WTC11 (cell line): ENCODE measurements at regions not wholly inside any gene's neighbourhood (a gene's known extent, or its start where the extent isn't known, plus 50 kb on each side); places are given as distances from the start of the nearest gene placed in this dataset.

Experiments
- ATAC-seq: fragments of 200-7000 bp; cut with Tn5 transposase; 2 replicates; pipeline ENCODE4 v1.10.0; 2021; ENCODE audit warnings: mild to moderate bottlenecking, moderate library complexity
- CTCF ChIA-PET: fragments of 300-600 bp; sonication (Branson Sonifier 250); formaldehyde crosslinking; loops from one replicate; lab custom pipeline; 2021; ENCODE audit warnings: antibody characterized with exemption; lab: Charles Lee
- POLR2A ChIA-PET: fragments of 350-600 bp; sonication (Branson Sonifier 250); formaldehyde crosslinking; loops from one replicate; lab custom pipeline; 2021; ENCODE audit warnings: antibody characterized with exemption; lab: Charles Lee
- DNase-seq: peaks from one replicate; pipeline ENCODE4 v3.0.0; 2021; ENCODE audit warnings: low spot score
- H3K27ac Mint-ChIP-seq: 2 replicates; pipeline ENCODE4 v1.8.0; 2021; ENCODE audit warnings: mixed read lengths
- H3K27me3 Mint-ChIP-seq: 2 replicates; pipeline ENCODE4 v1.8.0; 2021; ENCODE audit warnings: low read depth, mild to moderate bottlenecking, moderate library complexity, mixed read lengths
- H3K36me3 Mint-ChIP-seq: 2 replicates; pipeline ENCODE4 v1.8.0; 2021; ENCODE audit warnings: mixed read lengths
- H3K4me1 Mint-ChIP-seq: 2 replicates; pipeline ENCODE4 v1.8.0; 2022; ENCODE audit warnings: mixed read lengths
- H3K4me3 Mint-ChIP-seq: 2 replicates; pipeline ENCODE4 v1.8.0; 2021; ENCODE audit warnings: mild to moderate bottlenecking, moderate library complexity, mixed read lengths
- H3K9me3 Mint-ChIP-seq: 2 replicates; pipeline ENCODE4 v1.8.0; 2021; ENCODE audit warnings: mixed read lengths
- ATF1 ChIP-seq: sonication (generic); formaldehyde crosslinking; IDR thresholded peaks from 2 replicates; pipeline ENCODE4 v1.8.1; 2023; ENCODE audit warnings: mild to moderate bottlenecking, moderate library complexity, missing genetic modification reagents
- ESRRA ChIP-seq: sonication (generic); formaldehyde crosslinking; IDR thresholded peaks from 2 replicates; pipeline ENCODE4 v1.8.1; 2022; ENCODE audit warnings: mild to moderate bottlenecking, missing genetic modification reagents, borderline replicate concordance
- GTF2I ChIP-seq: fragments of 250-450 bp; sonication (Bioruptor Pico); conservative IDR thresholded peaks from 2 replicates; pipeline ENCODE4 v1.4.0; 2021; ENCODE audit warnings: mild to moderate bottlenecking
- IRF2 ChIP-seq: sonication (generic); formaldehyde crosslinking; IDR thresholded peaks from 2 replicates; pipeline ENCODE4 v1.8.0; 2022; ENCODE audit warnings: low read depth, missing genetic modification reagents, borderline replicate concordance
- JAZF1 ChIP-seq: fragments of 250-450 bp; sonication (Bioruptor Pico); IDR thresholded peaks from 2 replicates; pipeline ENCODE4 v1.9.0; 2021; ENCODE audit warnings: moderate library complexity, mild to moderate bottlenecking, inconsistent platforms
- JUN ChIP-seq: sonication (generic); formaldehyde crosslinking; IDR thresholded peaks from 2 replicates; pipeline ENCODE4 v1.8.0; 2023; ENCODE audit warnings: mild to moderate bottlenecking, missing genetic modification reagents
- MXD4 ChIP-seq: fragments of 250-450 bp; sonication (Bioruptor Pico); IDR thresholded peaks from 2 replicates; pipeline ENCODE4 v1.8.0; 2021; ENCODE audit warnings: mild to moderate bottlenecking, moderate library complexity, borderline replicate concordance
- NFYB ChIP-seq: sonication (generic); formaldehyde crosslinking; conservative IDR thresholded peaks from 2 replicates; pipeline ENCODE4 v1.8.0; 2022; ENCODE audit warnings: low read depth, missing genetic modification reagents
- NR1H2 ChIP-seq: sonication (generic); formaldehyde crosslinking; IDR thresholded peaks from 2 replicates; pipeline ENCODE4 v1.9.0; 2021; ENCODE audit warnings: mild to moderate bottlenecking, moderate library complexity, missing genetic modification reagents
- PRRX2 ChIP-seq: fragments of 250-450 bp; sonication (Bioruptor Pico); IDR thresholded peaks from 2 replicates; pipeline ENCODE4 v1.8.0; 2021; ENCODE audit warnings: mild to moderate bottlenecking
- SMAD3 ChIP-seq: sonication (generic); formaldehyde crosslinking; IDR thresholded peaks from 2 replicates; pipeline ENCODE4 v1.8.0; 2022; ENCODE audit warnings: missing genetic modification reagents, mild to moderate bottlenecking, borderline replicate concordance
- SP1 ChIP-seq: sonication (generic); formaldehyde crosslinking; conservative IDR thresholded peaks from 2 replicates; pipeline ENCODE4 v1.8.1; 2022; ENCODE audit warnings: missing genetic modification reagents
- TEAD1 ChIP-seq: sonication (generic); formaldehyde crosslinking; IDR thresholded peaks from 2 replicates; pipeline ENCODE4 v1.8.0; 2022; ENCODE audit warnings: mild to moderate bottlenecking, missing genetic modification reagents
- ZNF121 ChIP-seq: sonication (generic); formaldehyde crosslinking; IDR thresholded peaks from 2 replicates; pipeline ENCODE4 v1.8.0; 2023; ENCODE audit warnings: missing genetic modification reagents
- ZNF219 ChIP-seq: sonication (generic); formaldehyde crosslinking; IDR thresholded peaks from 2 replicates; pipeline ENCODE4 v1.8.0; 2023; ENCODE audit warnings: missing genetic modification reagents, mild to moderate bottlenecking, borderline replicate concordance
- ZNF317 ChIP-seq: sonication (generic); formaldehyde crosslinking; IDR thresholded peaks from 2 replicates; pipeline ENCODE4 v1.8.1; 2023; ENCODE audit warnings: low read depth, mild to moderate bottlenecking, moderate library complexity, missing genetic modification reagents, borderline replicate concordance
- TF ChIP-seq, protein P1 (sequence below): sonication (generic); formaldehyde crosslinking; IDR thresholded peaks from 2 replicates; pipeline ENCODE4 v1.8.1; 2023; ENCODE audit warnings: mild to moderate bottlenecking, missing genetic modification reagents, moderate library complexity
- TF ChIP-seq, protein P2 (sequence below): sonication (generic); formaldehyde crosslinking; IDR thresholded peaks from 2 replicates; pipeline ENCODE4 v1.8.0; 2023; ENCODE audit warnings: missing genetic modification reagents
- TF ChIP-seq, protein P3 (sequence below): fragments of 200-600 bp; IDR thresholded peaks from 2 replicates; pipeline ENCODE4 v1.8.0; 2022; ENCODE audit warnings: antibody characterized with exemption
- TF ChIP-seq, protein P4 (sequence below): sonication (generic); formaldehyde crosslinking; IDR thresholded peaks from 2 replicates; pipeline ENCODE4 v1.8.1; 2023; ENCODE audit warnings: mild to moderate bottlenecking, missing genetic modification reagents
- TF ChIP-seq, protein P5 (sequence below): sonication (generic); formaldehyde crosslinking; IDR thresholded peaks from 2 replicates; pipeline ENCODE4 v1.8.1; 2022; ENCODE audit warnings: missing genetic modification reagents, borderline replicate concordance
- TF ChIP-seq, protein P6 (sequence below): sonication (generic); formaldehyde crosslinking; IDR thresholded peaks from 2 replicates; pipeline ENCODE4 v1.8.1; 2022; ENCODE audit warnings: low read depth, mild to moderate bottlenecking, moderate library complexity, missing genetic modification reagents, borderline replicate concordance
- TF ChIP-seq, protein P7 (sequence below): sonication (generic); formaldehyde crosslinking; IDR thresholded peaks from 2 replicates; pipeline ENCODE4 v1.8.0; 2023; ENCODE audit warnings: mild to moderate bottlenecking, missing genetic modification reagents
- TF ChIP-seq, protein P8 (sequence below): fragments of 250-450 bp; sonication (Bioruptor Pico); IDR thresholded peaks from 2 replicates; pipeline ENCODE4 v2.1.2; 2022; ENCODE audit warnings: mild to moderate bottlenecking, moderate library complexity

DNA sequence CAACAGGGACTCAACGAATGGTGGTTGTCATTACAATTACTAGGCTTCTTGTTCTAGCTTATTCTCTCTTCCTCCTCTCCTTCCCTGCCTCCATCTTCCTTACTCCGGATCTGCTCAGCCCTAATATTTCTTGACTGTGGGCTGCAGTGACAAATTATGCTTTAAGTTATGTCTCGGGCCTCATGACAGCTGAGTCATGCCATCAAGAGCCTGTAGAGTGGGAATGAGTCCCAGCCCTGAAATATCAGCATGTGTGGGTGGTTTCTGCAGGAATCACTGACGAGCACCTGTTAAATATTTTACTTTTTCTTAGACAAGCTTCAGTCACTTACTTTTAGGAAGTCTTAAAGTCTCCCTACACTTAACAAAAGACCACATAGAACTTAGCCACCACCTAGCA is 83.1 kb upstream of the CBLN4 start (continued):
- TF ChIP-seq MXD4, result no peak
- TF ChIP-seq, protein P1, sequence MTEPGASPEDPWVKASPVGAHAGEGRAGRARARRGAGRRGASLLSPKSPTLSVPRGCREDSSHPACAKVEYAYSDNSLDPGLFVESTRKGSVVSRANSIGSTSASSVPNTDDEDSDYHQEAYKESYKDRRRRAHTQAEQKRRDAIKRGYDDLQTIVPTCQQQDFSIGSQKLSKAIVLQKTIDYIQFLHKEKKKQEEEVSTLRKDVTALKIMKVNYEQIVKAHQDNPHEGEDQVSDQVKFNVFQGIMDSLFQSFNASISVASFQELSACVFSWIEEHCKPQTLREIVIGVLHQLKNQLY (CRISPR knock-in tag), result no peak
- no peak for TF ChIP-seq JAZF1 (CRISPR knock-in tag)
- TF ChIP-seq ZNF121 (CRISPR knock-in tag), result no peak
- no peak for TF ChIP-seq ZNF317 (CRISPR knock-in tag)
- TF ChIP-seq, protein P2, sequence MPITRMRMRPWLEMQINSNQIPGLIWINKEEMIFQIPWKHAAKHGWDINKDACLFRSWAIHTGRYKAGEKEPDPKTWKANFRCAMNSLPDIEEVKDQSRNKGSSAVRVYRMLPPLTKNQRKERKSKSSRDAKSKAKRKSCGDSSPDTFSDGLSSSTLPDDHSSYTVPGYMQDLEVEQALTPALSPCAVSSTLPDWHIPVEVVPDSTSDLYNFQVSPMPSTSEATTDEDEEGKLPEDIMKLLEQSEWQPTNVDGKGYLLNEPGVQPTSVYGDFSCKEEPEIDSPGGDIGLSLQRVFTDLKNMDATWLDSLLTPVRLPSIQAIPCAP (CRISPR knock-in tag), result no peak
- TF ChIP-seq PRRX2, result no peak
- no peak for TF ChIP-seq NR1H2 (CRISPR knock-in tag)
- no peak for TF ChIP-seq GTF2I

DNA sequence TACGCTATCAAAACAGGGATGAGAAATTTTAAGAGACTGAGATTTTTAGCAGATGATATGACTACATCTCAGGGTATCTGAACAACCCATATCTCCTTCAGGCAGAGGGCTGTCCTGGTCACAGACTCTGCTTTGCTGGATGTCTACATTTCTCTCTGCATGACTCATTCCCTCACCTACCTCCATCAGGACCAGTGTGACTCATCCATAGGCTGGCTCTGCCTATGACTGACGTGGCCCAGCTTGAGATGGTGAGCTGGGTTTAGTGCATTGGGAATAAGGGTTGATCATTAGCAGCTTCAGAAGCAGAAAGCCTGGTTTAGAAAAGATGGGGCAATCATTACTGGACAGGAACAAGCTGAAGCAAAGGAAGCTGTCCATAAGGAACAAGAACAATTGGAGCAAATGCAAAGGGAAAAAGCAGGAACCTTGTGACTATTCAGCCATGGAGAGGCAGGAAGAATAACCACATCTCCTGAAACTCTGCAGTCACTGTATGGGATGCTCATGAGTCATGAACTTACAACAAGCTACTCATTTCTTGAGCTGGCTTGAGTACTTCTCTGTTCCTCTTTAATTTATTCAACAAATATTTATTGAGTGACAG is 86.4 kb upstream of the CBLN4 start:
- Mint-ChIP-seq H3K27ac (no peak overlapping the region), H3K9me3 (peaks cover 81% of the 10 kb centered on the region), H3K4me1 (no peaks in the 10 kb centered on the region), H3K4me3 (no peak overlapping the region), H3K27me3 (peaks cover 11% of the 10 kb centered on the region), H3K36me3 (peaks cover 77% of the 10 kb centered on the region)
- ChIA-PET POLR2A (no interaction called here), CTCF (no interaction called here)
- TF ChIP-seq NFYB, result no peak
- TF ChIP-seq ESRRA (CRISPR knock-in tag), result no peak
- TF ChIP-seq, protein P3, sequence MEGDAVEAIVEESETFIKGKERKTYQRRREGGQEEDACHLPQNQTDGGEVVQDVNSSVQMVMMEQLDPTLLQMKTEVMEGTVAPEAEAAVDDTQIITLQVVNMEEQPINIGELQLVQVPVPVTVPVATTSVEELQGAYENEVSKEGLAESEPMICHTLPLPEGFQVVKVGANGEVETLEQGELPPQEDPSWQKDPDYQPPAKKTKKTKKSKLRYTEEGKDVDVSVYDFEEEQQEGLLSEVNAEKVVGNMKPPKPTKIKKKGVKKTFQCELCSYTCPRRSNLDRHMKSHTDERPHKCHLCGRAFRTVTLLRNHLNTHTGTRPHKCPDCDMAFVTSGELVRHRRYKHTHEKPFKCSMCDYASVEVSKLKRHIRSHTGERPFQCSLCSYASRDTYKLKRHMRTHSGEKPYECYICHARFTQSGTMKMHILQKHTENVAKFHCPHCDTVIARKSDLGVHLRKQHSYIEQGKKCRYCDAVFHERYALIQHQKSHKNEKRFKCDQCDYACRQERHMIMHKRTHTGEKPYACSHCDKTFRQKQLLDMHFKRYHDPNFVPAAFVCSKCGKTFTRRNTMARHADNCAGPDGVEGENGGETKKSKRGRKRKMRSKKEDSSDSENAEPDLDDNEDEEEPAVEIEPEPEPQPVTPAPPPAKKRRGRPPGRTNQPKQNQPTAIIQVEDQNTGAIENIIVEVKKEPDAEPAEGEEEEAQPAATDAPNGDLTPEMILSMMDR, result no peak
- TF ChIP-seq ATF1 (CRISPR knock-in tag), result no peak
- no peak for TF ChIP-seq ZNF219 (CRISPR knock-in tag)
- TF ChIP-seq TEAD1 (CRISPR knock-in tag), result no peak
- TF ChIP-seq, protein P4, sequence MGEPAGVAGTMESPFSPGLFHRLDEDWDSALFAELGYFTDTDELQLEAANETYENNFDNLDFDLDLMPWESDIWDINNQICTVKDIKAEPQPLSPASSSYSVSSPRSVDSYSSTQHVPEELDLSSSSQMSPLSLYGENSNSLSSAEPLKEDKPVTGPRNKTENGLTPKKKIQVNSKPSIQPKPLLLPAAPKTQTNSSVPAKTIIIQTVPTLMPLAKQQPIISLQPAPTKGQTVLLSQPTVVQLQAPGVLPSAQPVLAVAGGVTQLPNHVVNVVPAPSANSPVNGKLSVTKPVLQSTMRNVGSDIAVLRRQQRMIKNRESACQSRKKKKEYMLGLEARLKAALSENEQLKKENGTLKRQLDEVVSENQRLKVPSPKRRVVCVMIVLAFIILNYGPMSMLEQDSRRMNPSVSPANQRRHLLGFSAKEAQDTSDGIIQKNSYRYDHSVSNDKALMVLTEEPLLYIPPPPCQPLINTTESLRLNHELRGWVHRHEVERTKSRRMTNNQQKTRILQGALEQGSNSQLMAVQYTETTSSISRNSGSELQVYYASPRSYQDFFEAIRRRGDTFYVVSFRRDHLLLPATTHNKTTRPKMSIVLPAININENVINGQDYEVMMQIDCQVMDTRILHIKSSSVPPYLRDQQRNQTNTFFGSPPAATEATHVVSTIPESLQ (CRISPR knock-in tag), result no peak
- TF ChIP-seq JAZF1 (CRISPR knock-in tag), result no peak
- TF ChIP-seq, protein P5, sequence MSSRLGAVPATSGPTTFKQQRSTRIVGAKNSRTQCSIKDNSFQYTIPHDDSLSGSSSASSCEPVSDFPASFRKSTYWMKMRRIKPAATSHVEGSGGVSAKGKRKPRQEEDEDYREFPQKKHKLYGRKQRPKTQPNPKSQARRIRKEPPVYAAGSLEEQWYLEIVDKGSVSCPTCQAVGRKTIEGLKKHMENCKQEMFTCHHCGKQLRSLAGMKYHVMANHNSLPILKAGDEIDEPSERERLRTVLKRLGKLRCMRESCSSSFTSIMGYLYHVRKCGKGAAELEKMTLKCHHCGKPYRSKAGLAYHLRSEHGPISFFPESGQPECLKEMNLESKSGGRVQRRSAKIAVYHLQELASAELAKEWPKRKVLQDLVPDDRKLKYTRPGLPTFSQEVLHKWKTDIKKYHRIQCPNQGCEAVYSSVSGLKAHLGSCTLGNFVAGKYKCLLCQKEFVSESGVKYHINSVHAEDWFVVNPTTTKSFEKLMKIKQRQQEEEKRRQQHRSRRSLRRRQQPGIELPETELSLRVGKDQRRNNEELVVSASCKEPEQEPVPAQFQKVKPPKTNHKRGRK (CRISPR knock-in tag), result no peak
- TF ChIP-seq SP1 (CRISPR knock-in tag), result no peak
- no peak for TF ChIP-seq JUN
- no peak for TF ChIP-seq SMAD3 (CRISPR knock-in tag)
- TF ChIP-seq, protein P6, sequence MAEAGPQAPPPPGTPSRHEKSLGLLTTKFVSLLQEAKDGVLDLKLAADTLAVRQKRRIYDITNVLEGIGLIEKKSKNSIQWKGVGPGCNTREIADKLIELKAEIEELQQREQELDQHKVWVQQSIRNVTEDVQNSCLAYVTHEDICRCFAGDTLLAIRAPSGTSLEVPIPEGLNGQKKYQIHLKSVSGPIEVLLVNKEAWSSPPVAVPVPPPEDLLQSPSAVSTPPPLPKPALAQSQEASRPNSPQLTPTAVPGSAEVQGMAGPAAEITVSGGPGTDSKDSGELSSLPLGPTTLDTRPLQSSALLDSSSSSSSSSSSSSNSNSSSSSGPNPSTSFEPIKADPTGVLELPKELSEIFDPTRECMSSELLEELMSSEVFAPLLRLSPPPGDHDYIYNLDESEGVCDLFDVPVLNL (CRISPR knock-in tag), result no peak
- TF ChIP-seq, protein P7, sequence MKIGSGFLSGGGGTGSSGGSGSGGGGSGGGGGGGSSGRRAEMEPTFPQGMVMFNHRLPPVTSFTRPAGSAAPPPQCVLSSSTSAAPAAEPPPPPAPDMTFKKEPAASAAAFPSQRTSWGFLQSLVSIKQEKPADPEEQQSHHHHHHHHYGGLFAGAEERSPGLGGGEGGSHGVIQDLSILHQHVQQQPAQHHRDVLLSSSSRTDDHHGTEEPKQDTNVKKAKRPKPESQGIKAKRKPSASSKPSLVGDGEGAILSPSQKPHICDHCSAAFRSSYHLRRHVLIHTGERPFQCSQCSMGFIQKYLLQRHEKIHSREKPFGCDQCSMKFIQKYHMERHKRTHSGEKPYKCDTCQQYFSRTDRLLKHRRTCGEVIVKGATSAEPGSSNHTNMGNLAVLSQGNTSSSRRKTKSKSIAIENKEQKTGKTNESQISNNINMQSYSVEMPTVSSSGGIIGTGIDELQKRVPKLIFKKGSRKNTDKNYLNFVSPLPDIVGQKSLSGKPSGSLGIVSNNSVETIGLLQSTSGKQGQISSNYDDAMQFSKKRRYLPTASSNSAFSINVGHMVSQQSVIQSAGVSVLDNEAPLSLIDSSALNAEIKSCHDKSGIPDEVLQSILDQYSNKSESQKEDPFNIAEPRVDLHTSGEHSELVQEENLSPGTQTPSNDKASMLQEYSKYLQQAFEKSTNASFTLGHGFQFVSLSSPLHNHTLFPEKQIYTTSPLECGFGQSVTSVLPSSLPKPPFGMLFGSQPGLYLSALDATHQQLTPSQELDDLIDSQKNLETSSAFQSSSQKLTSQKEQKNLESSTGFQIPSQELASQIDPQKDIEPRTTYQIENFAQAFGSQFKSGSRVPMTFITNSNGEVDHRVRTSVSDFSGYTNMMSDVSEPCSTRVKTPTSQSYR (CRISPR knock-in tag), result no peak
- no peak for TF ChIP-seq IRF2 (CRISPR knock-in tag)
- TF ChIP-seq, protein P8, sequence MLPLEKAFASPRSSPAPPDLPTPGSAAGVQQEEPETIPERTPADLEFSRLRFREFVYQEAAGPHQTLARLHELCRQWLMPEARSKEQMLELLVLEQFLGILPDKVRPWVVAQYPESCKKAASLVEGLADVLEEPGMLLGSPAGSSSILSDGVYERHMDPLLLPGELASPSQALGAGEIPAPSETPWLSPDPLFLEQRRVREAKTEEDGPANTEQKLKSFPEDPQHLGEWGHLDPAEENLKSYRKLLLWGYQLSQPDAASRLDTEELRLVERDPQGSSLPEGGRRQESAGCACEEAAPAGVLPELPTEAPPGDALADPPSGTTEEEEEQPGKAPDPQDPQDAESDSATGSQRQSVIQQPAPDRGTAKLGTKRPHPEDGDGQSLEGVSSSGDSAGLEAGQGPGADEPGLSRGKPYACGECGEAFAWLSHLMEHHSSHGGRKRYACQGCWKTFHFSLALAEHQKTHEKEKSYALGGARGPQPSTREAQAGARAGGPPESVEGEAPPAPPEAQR (CRISPR knock-in tag), result no peak
- no peak for TF ChIP-seq ZNF317 (CRISPR knock-in tag)
- TF ChIP-seq PRRX2, result no peak
- DNase-seq, result no peak
- no peak for ATAC-seq
